Stimulated activated CD8-positive, alpha-beta memory T cell treated with anti-CD3 and anti-CD28 coated beads, Interleukin-12 subunit alpha, Interleukin-12 subunit beta, amount 100 ng/mL, for 4 hours (primary cell): ENCODE measurements at regions not wholly inside any gene's neighbourhood (a gene's known extent, or its start where the extent isn't known, plus 50 kb on each side); places are given as distances from the start of the nearest gene placed in this dataset.

Experiments used
- DNase-seq: peaks from one replicate; pipeline ENCODE4 v3.0.0-alpha.2; 2020; ENCODE audit warnings: low read depth

DNA sequence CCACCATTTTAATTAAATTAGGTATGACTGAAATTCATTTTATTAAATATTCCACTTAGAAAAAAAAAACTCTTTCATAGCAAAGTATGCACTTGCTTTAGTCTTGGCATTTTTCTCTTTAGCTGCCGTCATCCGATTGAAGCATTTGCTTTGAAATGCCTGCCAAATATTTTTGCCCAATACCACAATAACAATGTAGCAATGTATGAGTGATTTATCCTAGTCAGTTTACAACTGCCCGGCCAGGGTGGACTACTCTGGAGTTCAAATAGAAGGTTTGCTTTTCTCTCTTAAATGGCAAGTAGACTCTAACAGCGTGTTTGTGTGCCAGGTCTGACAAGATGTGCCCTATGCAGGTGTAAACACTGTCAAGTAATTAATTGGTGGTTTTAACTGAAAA, 675.3 kb upstream of the SGCG start:
- no peak for DNase-seq

DNA sequence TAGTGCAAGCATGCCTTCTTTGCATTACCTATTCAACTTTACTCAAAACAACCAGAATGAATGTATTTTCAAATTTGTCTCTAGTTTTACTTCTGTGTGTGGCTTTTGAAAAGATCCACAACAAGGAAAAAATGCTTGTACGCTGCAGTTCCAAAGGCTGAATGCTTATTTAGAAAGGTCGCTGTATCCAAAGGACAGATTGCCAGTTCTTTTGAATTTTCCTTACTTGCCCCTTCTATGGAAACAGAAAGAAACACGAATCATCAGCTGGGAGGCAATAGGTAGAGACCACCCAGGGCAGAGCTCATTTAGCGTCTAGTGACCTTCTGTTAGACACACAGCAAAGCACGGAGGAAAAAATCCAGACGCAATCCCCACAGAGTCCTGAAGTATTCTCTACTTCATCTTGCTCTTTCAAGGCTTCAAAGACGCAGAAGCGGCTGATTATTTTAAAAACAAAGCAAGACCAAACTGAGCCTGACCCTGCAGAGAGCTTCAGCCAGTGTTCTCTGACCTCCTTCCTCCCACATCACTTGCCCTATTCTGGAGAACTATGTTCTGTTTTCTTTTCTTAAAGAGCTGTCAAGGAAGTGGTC, 674.6 kb upstream of the SGCG start:
- no peak for DNase-seq

- no peak for DNase-seq
Observed at GRCh38 chr13:22517544-22517943, 663.2 kb upstream of the SGCG start.

GRCh38 chr13:22536851-22537250, 643.9 kb upstream of the SGCG start:
- DNase-seq, result no peak

DNA sequence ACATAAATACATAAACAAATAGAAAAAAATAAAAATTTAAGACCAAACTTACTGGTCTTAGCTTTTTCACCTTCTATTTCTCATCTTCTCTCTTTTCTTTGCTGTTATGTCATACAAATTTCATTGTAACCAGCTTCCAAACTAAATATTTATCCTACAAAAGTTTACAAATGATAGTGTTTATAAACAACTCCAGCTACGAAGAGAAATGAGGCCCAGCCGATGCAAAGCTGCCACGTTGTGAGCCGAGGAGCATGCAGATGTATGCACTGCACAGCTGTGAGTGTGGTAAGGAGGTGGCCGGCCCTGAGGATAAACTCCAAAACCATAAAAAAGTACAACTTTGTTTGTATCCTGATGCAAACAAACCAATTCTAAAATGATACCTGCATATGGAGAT, 642.4 kb upstream of the SGCG start:
- DNase-seq, result no peak

DNA sequence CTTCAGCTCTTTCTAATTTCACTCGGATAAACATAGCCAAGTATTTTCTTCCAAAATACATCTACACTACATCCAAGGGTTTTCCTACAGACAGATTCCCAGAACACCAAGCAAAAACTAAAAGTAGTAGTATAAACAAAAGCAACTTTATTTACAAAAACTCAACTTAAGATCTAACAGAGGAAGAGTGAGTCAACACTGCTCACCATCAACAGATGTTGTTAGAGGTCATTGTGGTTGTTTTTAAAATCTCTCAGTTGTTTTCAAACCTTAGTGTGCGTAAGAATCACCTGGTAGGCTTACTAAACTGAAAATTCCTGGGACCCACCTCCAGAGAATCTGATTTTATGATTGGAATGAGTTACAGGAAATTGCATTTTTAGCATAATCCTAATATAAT, 631.7 kb upstream of the SGCG start:
- DNase-seq, result no peak

DNA sequence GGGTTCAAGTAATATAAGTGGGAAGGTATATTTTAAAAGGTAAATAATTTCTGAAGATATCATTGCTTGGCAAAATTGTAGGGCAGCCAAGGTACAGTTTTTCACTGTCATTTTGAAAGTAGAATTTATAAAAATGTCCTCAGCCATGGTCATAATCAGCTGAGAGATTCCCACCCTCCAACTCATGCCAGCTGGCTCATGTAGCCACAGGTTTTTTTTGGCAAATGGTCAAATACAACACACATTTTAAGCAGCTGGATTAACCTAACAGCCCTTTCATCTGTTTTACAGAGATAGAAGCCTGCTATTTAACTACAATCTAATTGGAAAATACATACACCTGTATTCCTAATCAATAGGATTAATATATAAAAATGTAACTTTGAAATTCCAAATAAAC, 619.2 kb upstream of the SGCG start:
- no peak for DNase-seq

DNA sequence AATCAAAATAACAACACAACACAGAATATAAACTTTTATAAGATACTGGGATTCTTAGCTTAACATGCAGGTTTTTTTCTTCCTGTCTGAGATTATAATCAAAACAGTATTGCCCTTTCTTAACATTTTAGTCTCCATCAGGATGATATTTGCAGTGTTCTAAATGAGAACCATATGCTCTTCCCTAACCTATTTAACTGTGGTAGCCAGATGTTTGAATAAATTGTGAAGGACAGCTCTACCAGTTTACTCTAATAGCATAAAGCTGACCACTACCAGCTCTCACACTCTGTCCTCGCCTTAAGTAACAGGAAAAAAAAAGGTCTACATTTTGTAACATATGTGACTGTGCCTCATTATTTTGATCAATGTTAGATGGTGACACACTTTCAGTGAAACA, 618.7 kb upstream of the SGCG start:
- no peak for DNase-seq

DNA sequence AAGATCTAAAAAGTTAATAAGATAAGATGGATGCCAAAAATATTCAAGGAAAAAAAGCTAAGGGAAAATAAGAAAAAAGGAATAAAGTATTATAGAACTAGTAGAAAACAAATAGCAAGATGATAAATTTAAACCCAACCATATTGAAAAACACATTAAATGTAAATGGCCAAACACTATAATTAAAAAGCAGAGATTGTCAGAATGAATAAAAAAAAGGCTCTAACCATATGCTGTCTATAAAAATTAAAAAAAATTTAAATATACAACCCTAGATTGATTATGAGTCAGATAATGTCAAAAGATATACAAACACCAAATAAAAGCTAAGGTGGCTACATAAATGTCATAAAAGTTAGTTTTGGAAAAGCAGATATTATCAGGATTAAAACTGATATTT, 617.5 kb upstream of the SGCG start:
- DNase-seq, result no peak

DNA sequence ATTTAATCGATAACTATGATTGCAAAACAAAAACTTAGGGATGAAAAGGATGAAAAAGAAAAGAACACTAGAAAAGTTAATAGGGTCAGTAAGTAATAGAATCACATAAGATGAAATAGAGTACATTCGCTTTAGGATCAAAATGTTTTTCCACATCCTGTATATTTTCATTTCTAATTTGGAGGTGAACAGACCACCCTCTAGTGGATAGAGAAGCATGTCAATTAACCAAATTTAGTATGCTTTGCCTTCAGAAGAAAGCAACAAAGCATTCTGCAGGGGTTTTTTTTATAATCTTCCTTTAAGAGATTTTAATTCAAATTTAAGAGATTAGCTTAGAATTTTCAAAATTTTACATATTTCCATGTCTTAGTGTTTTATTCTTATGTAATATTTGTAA, 611.0 kb upstream of the SGCG start:
- no peak for DNase-seq

DNA sequence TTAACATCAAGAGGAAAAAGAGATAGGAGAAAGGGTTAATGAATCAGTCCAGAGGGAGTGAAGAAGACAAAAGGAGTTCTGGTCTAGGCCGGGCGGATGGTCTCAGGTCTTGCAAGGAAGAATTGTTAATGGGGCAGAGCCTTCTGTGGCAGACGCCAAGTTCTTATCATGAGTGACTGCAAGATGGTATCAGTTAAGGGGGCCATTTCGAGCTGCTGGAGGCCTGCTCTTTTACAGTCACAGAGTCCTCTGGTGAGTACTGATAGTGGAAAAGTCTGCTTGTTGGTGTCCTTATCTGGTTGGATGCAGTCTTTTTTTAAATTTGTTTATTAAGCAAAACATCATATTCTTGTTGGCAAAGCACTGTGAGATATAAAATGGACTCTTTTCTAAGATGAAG, 590.9 kb upstream of the SGCG start:
- no peak for DNase-seq

- DNase-seq, result no peak
Observed at GRCh38 chr13:22592515-22592914, 588.3 kb upstream of the SGCG start.

DNA sequence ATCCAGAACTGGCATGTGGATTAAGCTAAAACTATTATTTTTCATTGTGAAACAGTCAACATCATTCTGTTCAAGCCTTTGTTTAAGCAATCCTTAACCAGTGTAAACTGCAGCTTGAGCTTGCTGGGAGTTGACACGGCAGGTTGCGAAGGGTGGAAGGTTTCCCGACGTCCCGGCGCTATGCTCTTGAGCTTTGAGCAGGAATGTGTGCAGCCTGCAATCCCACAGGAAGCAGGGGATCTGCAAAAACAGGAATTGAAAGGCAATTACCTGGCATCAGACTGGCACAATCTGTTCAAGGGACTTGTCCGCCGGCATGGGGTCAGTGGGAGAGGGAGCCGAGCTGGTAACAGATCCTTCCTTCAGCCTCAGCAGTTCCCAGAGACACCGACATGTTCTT, 586.7 kb upstream of the SGCG start:
- DNase-seq, result no peak

GRCh38 chr13:22596171-22596863, 584.5 kb upstream of the SGCG start:
- DNase-seq, result no peak

- DNase-seq, result no peak
Observed at GRCh38 chr13:22599156-22599555, 581.6 kb upstream of the SGCG start.

DNA sequence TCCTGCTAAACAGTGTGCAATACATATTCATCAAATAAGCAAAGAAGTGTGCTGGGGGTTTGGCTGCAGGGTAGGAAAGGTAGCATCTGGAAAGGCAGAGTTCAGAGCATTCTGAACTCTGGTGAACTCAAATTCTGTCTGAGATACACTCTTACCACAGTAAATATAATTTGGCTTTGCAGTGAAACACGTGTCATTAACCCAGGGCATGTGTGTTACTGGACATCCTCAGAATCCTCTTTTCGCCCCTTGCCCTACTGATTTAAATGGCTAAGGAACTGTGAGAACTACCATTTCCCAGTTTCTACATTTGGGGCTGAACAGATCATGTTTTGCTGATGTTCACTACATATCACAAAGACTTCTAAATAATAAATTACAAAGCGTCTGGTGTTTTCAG, 562.8 kb upstream of the SGCG start:
- DNase-seq, result no peak

DNA sequence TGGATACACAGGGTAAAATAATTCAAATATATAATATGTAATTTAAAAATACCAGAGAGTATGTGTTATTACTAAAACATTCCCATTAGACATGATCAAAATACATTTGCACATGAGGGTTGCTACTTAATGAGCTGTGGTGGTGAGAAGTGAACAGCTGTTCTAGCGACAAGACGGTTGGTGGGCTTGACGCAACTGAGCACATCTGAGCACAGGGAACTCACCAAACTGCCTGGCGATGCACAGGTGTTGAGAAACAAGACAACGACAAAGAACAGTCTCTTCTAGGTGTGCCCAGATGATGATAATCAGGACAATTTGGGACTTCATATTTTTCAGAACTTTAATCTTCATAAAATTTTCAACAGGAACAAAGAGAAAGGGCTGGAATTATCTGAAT, 555.1 kb upstream of the SGCG start:
- no peak for DNase-seq

DNA sequence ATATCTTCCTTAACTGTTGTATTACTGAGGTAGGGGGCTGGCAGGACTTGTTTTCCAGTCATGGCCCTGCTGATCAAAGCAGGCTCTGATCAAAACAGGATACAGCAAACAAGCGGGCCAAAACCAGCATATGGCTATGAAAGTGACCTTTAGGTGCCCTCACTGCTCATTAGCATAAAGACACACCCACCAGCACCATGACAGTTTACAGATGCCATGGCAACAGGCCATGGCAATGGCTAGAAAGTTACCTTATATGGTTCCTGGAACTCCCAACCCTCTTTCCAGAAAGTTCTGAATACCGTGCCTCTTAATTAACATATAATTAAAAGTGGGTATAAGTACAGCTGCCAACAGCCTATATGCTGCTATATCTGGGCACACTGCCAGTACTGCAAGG, 551.4 kb upstream of the SGCG start:
- no peak for DNase-seq

DNA sequence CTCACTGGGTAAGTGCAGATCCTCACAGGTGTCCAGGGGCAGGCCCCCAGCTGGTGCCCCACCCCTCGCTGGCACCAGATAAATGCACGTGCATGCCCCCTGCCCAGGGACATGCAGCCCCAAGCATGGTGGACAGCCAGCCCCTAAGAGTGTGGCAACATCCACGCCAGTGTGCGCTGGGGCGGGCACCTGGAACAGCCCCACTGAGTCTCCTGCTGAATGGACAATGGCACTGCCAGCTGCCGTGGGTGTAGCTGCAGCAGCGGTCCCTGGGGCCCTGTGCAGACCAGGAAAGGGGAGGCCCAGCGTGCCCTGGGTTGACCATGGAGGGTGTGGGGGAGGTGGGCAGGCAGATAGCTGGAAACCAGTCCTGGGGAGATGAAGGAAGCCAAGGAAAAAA, 538.7 kb upstream of the SGCG start:
- no peak for DNase-seq

DNA sequence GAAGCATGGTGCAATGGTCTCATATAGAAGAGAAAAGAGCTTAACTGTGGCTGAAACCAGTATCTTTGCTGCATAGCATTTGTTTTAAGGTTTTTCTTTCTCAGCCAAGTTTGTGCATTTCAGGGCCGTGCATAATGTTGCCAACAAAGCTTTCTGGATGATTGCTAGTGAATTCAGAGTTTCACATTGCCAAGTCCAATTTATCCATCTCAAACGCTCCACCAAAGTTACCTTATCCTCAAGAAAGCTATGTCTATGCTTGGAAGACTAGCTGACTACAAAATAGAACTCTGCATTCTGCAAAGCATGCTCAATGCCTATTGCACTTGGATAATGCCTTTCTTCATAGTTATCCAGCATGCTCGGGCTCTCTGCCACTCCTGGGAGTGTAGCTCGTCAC, 535.8 kb upstream of the SGCG start:
- no peak for DNase-seq

GRCh38 chr13:22647156-22647850, 533.5 kb upstream of the SGCG start:
- DNase-seq, result no peak

GRCh38 chr13:22648320-22648801, 532.4 kb upstream of the SGCG start:
- DNase-seq, result no peak

- no peak for DNase-seq
Observed at GRCh38 chr13:22652796-22653195, 528.0 kb upstream of the SGCG start.

- DNase-seq, result no peak
Observed at GRCh38 chr13:22653866-22654265, 526.9 kb upstream of the SGCG start.
